Type B pancreatic cell (in vitro differentiated cells): ENCODE measurements at regions not wholly inside any gene's neighbourhood (a gene's known extent, or its start where the extent isn't known, plus 50 kb on each side); places are given as distances from the start of the nearest gene placed in this dataset.

ENCODE experiments used
- DNase-seq: peaks from one replicate; pipeline ENCODE4 v3.0.0; 2021; ENCODE audit warnings: mixed read lengths; ENCODE audit not compliant: unreplicated experiment; ENCODE audit errors: extremely low spot score
- H3K27ac Mint-ChIP-seq: 2 replicates; pipeline ENCODE4 v1.8.0; 2021; ENCODE audit warnings: mild to moderate bottlenecking, mixed read lengths
- H3K27me3 Mint-ChIP-seq: 2 replicates; pipeline ENCODE4 v1.8.0; 2021; ENCODE audit warnings: mixed read lengths
- H3K36me3 Mint-ChIP-seq: 2 replicates; pipeline ENCODE4 v1.8.0; 2021; ENCODE audit warnings: mixed read lengths
- H3K4me1 Mint-ChIP-seq: one replicate; pipeline ENCODE4 v1.8.0; 2021; ENCODE audit warnings: mixed read lengths; ENCODE audit not compliant: unreplicated experiment
- H3K4me3 Mint-ChIP-seq: 2 replicates; pipeline ENCODE4 v1.8.0; 2021; ENCODE audit warnings: mild to moderate bottlenecking, mixed read lengths
- H3K9me3 Mint-ChIP-seq: 2 replicates; pipeline ENCODE4 v1.8.0; 2021; ENCODE audit warnings: mixed read lengths
- TF ChIP-seq, protein P1 (sequence below): fragments of 200-600 bp; sonication (generic); conservative IDR thresholded peaks from 2 replicates; pipeline ENCODE4 v1.5.0; 2021; ENCODE audit warnings: antibody characterized with exemption, mild to moderate bottlenecking

DNA sequence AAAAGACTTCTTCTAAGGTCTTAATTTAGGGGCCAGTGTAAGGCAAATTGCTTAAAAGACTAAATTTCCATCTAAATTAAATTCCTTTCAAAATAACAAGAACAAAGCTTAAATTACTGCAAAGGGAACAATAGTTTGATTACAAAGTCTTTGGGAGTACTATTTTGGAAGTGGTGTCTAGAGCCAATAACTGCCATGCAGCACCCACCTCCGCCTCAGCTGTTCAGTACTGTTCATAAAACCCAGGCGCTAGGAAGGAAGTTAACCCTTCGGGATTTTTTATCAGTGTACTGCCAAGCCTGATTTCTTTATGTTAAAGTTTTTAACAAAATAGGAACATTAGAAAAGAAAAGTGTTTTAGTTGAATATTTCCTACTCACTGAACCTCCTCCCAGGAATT is 210.1 kb downstream of the LIG4 start:
- Mint-ChIP-seq H3K4me1 (no peaks in the 10 kb centered on the region), H3K36me3 (no peaks in the 10 kb centered on the region), H3K27me3 (no peaks in the 10 kb centered on the region), H3K4me3 (no peak overlapping the region), H3K9me3 (no peaks in the 10 kb centered on the region), H3K27ac (no peak overlapping the region)
- DNase-seq: no peak
- TF ChIP-seq, protein P1, sequence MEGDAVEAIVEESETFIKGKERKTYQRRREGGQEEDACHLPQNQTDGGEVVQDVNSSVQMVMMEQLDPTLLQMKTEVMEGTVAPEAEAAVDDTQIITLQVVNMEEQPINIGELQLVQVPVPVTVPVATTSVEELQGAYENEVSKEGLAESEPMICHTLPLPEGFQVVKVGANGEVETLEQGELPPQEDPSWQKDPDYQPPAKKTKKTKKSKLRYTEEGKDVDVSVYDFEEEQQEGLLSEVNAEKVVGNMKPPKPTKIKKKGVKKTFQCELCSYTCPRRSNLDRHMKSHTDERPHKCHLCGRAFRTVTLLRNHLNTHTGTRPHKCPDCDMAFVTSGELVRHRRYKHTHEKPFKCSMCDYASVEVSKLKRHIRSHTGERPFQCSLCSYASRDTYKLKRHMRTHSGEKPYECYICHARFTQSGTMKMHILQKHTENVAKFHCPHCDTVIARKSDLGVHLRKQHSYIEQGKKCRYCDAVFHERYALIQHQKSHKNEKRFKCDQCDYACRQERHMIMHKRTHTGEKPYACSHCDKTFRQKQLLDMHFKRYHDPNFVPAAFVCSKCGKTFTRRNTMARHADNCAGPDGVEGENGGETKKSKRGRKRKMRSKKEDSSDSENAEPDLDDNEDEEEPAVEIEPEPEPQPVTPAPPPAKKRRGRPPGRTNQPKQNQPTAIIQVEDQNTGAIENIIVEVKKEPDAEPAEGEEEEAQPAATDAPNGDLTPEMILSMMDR: no peak

DNA sequence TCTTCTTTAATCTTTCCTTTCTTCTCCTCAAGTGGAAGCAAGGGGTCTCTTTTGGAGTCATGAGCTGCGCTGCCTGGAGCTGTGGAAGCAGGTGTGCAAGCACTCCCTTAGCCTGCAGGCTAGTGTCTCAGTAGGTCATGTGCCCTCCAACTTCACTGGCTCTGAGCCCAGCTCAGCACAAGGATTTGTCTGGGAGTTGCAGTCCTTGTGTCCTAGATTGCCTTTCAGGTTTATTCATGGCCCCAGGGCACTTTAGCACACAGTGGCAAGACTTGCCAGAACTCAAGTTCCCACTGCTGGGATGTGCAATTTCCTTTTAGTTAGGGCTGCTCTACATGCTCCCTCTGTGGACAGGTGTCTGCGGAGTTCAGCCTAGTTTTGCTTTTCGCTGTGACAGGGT is 211.7 kb downstream of the LIG4 start:
- TF ChIP-seq, protein P1: no peak
- H3K27ac Mint-ChIP-seq: no peak overlapping the region
- no peaks in the 10 kb centered on the region for H3K4me1 Mint-ChIP-seq
- no peaks in the 10 kb centered on the region for H3K27me3 Mint-ChIP-seq
- no peaks in the 10 kb centered on the region for H3K36me3 Mint-ChIP-seq
- no peaks in the 10 kb centered on the region for H3K9me3 Mint-ChIP-seq
- DNase-seq: no peak
- no peak overlapping the region for H3K4me3 Mint-ChIP-seq

- Mint-ChIP-seq H3K36me3 (no peaks in the 10 kb centered on the region), H3K4me1 (no peaks in the 10 kb centered on the region), H3K27me3 (no peaks in the 10 kb centered on the region), H3K4me3 (no peak overlapping the region), H3K9me3 (no peaks in the 10 kb centered on the region), H3K27ac (no peak overlapping the region)
- TF ChIP-seq, protein P1: no peak
- no peak for DNase-seq
Observed at GRCh38 chr13:108000998-108001397, 214.3 kb downstream of the LIG4 start.

GRCh38 chr13:107999751-108000150 is 215.6 kb downstream of the LIG4 start:
- Mint-ChIP-seq H3K36me3 (no peaks in the 10 kb centered on the region), H3K4me1 (no peaks in the 10 kb centered on the region), H3K9me3 (no peaks in the 10 kb centered on the region), H3K27ac (no peak overlapping the region), H3K27me3 (no peaks in the 10 kb centered on the region), H3K4me3 (no peak overlapping the region)
- TF ChIP-seq, protein P1: no peak
- no peak for DNase-seq

- Mint-ChIP-seq H3K36me3 (no peaks in the 10 kb centered on the region), H3K4me3 (no peak overlapping the region), H3K4me1 (no peaks in the 10 kb centered on the region), H3K27me3 (no peaks in the 10 kb centered on the region), H3K27ac (no peak overlapping the region), H3K9me3 (no peaks in the 10 kb centered on the region)
- no peak for DNase-seq
- TF ChIP-seq, protein P1: no peak
Observed at GRCh38 chr13:107994137-107994536, 221.2 kb downstream of the LIG4 start.
